ENCODE measurements at regions not wholly inside any gene's neighbourhood (a gene's known extent, or its start where the extent isn't known, plus 50 kb on each side); places are given as distances from the start of the nearest gene placed in this dataset.

GRCh38 chr11:45725776-45726492, 60.5 kb upstream of the CHST1 start:
- TF ChIP-seq POLR2AphosphoS5 (IDR thresholded peaks at IDR 0.05; ENCODE audit: low read depth, low read length) (no peak), REST (IDR thresholded peaks at IDR 0.05; ENCODE audit: insufficient read depth in 1 of 2, low read depth in 2 of 2, low read length in 2 of 2) (no peak)

All from PFSK-1 (cell line).